HCT116 (cell line): ENCODE measurements at regions not wholly inside any gene's neighbourhood (a gene's known extent, or its start where the extent isn't known, plus 50 kb on each side); places are given as distances from the start of the nearest gene placed in this dataset.

ENCODE experiments used
- ATAC-seq: fragments of 200-7000 bp; cut with Tn5 transposase; 2 replicates; pipeline ENCODE4 v1.9.1; 2020; ENCODE audit warnings: mild to moderate bottlenecking, moderate library complexity
- BruUV-seq: library from RNA; stranded (reverse); fragments of 400-500 nt; replicated peaks from 2 replicates; lab custom pipeline; 2021; lab: Mats Ljungman, UMichigan
- CTCF ChIA-PET: fragments of 300-600 bp; sonication (Branson Sonifier 250); formaldehyde crosslinking; loops from one replicate; lab custom pipeline; 2021; ENCODE audit warnings: antibody characterized with exemption; lab: Charles Lee
- POLR2A ChIA-PET: fragments of 300-600, 350-600 bp; sonication (Branson Sonifier 250); formaldehyde crosslinking; loops from one replicate; lab custom pipeline; 2021; ENCODE audit warnings: antibody characterized with exemption; lab: Charles Lee
- RAD21 ChIA-PET, 2 experiments: fragments of 300-600 bp; sonication (Branson Sonifier 250); formaldehyde crosslinking; loops; one replicate each; lab custom pipeline; 2023; ENCODE audit warnings: low total read pairs in 2 of 2; ENCODE audit not compliant: uncharacterized antibody in 2 of 2, unreplicated experiment in 2 of 2, low non-redundant PET in 1 of 2; lab: Charles Lee
- DNase-seq: peaks from one replicate; pipeline ENCODE4 v3.0.0-alpha.2; 2010; ENCODE audit warnings: low read depth, low spot score
- H2AFZ ChIP-seq: fragments of 200-600 bp; shearing (Covaris generic), sonication (generic); 2 replicates; pipeline ENCODE4 v1.6.1; 2017; ENCODE audit warnings: low read depth, mixed run types, mixed read lengths, antibody characterized with exemption, low read length; ENCODE audit not compliant: poor library complexity, severe bottlenecking
- H3K27ac ChIP-seq: 2 replicates; pipeline ENCODE4 v1.5.1; 2012; ENCODE audit warnings: low read depth, low read length
- H3K27me3 ChIP-seq: fragments of 200-600 bp; sonication (generic); 2 replicates; pipeline ENCODE4 v1.6.1; 2016; ENCODE audit warnings: mixed run types, low read length, mixed read lengths; ENCODE audit not compliant: insufficient read depth
- H3K36me3 ChIP-seq, 2 experiments: fragments of 200-500 bp in 1 of 2; fragments of 200-600 bp in 1 of 2; sonication (Bioruptor generic) in 1 of 2; sonication (generic) in 1 of 2; 2 replicates each; pipeline versions ENCODE4 v1.5.1 to v1.6.1; 2014 to 2016; ENCODE audit warnings: low read length in 2 of 2, inconsistent platforms in 1 of 2, mixed read lengths in 1 of 2, mixed run types in 1 of 2; ENCODE audit not compliant: insufficient read depth in 2 of 2, control insufficient read depth in 1 of 2
- H3K4me1 ChIP-seq, 2 experiments: fragments of 200-600 bp in 1 of 2; sonication (generic) in 1 of 2; 2 replicates each; pipeline versions ENCODE4 v1.5.1 to v1.6.1; 2012 to 2017; ENCODE audit warnings: low read length in 2 of 2, inconsistent platforms in 1 of 2, mild to moderate bottlenecking in 1 of 2, mixed read lengths in 1 of 2, mixed run types in 1 of 2, moderate library complexity in 1 of 2; ENCODE audit not compliant: insufficient read depth in 2 of 2, control insufficient read depth in 1 of 2
- H3K4me2 ChIP-seq: fragments of 200-600 bp; sonication (generic); 2 replicates; pipeline ENCODE4 v1.6.1; 2017; ENCODE audit warnings: mixed run types, low read length, mixed read lengths
- H3K4me3 ChIP-seq, 2 experiments: fragments of 200-600 bp in 1 of 2; sonication (generic) in 1 of 2; replicated peaks in 1 of 2; 2 replicates each; pipeline ENCODE4 v1.5.1; 2011 to 2016; ENCODE audit warnings: low read length in 2 of 2, control low read depth in 1 of 2, low read depth in 1 of 2, mild to moderate bottlenecking in 1 of 2, mixed read lengths in 1 of 2, mixed run types in 1 of 2
- H3K79me2 ChIP-seq: fragments of 200-600 bp; sonication (generic); 2 replicates; pipeline ENCODE4 v1.6.1; 2017; ENCODE audit warnings: mild to moderate bottlenecking, mixed run types, low read length, moderate library complexity, mixed read lengths; ENCODE audit not compliant: insufficient read depth
- H3K9ac ChIP-seq: fragments of 200-600 bp; sonication (generic); 2 replicates; pipeline ENCODE4 v1.6.1; 2016; ENCODE audit warnings: low read length, mixed read lengths
- H3K9me2 ChIP-seq: fragments of 200-600 bp; sonication (generic), shearing (Covaris generic); 2 replicates; pipeline ENCODE4 v1.6.1; 2017; ENCODE audit warnings: mixed run types, mild to moderate bottlenecking, moderate library complexity; ENCODE audit not compliant: insufficient read depth
- H3K9me3 ChIP-seq, 2 experiments: fragments of 200-500 bp in 1 of 2; fragments of 200-600 bp in 1 of 2; sonication (Bioruptor generic) in 1 of 2; sonication (generic) in 1 of 2; 2 replicates each; pipeline ENCODE4 v1.6.1; 2014 to 2017; ENCODE audit warnings: low read length in 2 of 2, mixed read lengths in 2 of 2, inconsistent platforms in 1 of 2, low read depth in 1 of 2, mild to moderate bottlenecking in 1 of 2, mixed run types in 1 of 2, moderate library complexity in 1 of 2; ENCODE audit not compliant: control insufficient read depth in 1 of 2, insufficient read depth in 1 of 2
- H4K20me1 ChIP-seq: fragments of 200-600 bp; sonication (generic), shearing (Covaris generic); 2 replicates; pipeline ENCODE4 v1.6.1; 2017; ENCODE audit warnings: mixed run types, mild to moderate bottlenecking, moderate library complexity; ENCODE audit not compliant: insufficient read depth
- ATF3 ChIP-seq: IDR thresholded peaks from 2 replicates; pipeline ENCODE4 v1.6.1; 2012
- CEBPB ChIP-seq: IDR thresholded peaks from 2 replicates; pipeline ENCODE4 v1.6.1; 2012; ENCODE audit warnings: low read depth
- EGR1 ChIP-seq: IDR thresholded peaks from 2 replicates; pipeline ENCODE4 v1.6.1; 2012; ENCODE audit warnings: low read depth
- ELF1 ChIP-seq: IDR thresholded peaks from 2 replicates; pipeline ENCODE4 v1.6.1; 2012; ENCODE audit warnings: low read depth, borderline replicate concordance
- FOSL1 ChIP-seq: IDR thresholded peaks from 2 replicates; pipeline ENCODE4 v1.6.1; 2012; ENCODE audit warnings: low read depth
- JUND ChIP-seq: IDR thresholded peaks from 2 replicates; pipeline ENCODE4 v1.6.1; 2012
- POLR2AphosphoS5 ChIP-seq: IDR thresholded peaks from 2 replicates; pipeline ENCODE4 v1.6.1; 2011; ENCODE audit warnings: mild to moderate bottlenecking, low read depth, low read length, moderate library complexity
- RAD21 ChIP-seq: IDR thresholded peaks from 2 replicates; pipeline ENCODE4 v1.6.1; 2012; ENCODE audit warnings: low read depth, mild to moderate bottlenecking
- SIN3A ChIP-seq: IDR thresholded peaks from 2 replicates; pipeline ENCODE4 v1.6.1; 2012; ENCODE audit warnings: low read depth
- SP1 ChIP-seq: IDR thresholded peaks from 2 replicates; pipeline ENCODE4 v1.6.1; 2012; ENCODE audit warnings: low read depth
- SRF ChIP-seq: IDR thresholded peaks from 2 replicates; pipeline ENCODE4 v1.6.1; 2012; ENCODE audit warnings: low read depth
- TCF7L2 ChIP-seq: IDR thresholded peaks from 2 replicates; pipeline ENCODE4 v1.7.0; 2011; ENCODE audit warnings: borderline replicate concordance, inconsistent platforms; ENCODE audit not compliant: insufficient read depth, insufficient read length; ENCODE audit errors: extremely low read depth
- YY1 ChIP-seq: IDR thresholded peaks from 2 replicates; pipeline ENCODE4 v1.6.1; 2011; ENCODE audit warnings: low read length, low read depth, moderate library complexity, mild to moderate bottlenecking; ENCODE audit not compliant: insufficient replicate concordance; ENCODE audit errors: extremely low read depth
- ZBTB33 ChIP-seq: IDR thresholded peaks from 2 replicates; pipeline ENCODE4 v1.6.1; 2011; ENCODE audit warnings: mild to moderate bottlenecking, low read length, moderate library complexity; ENCODE audit not compliant: insufficient replicate concordance; ENCODE audit errors: extremely low read depth
- ZFX ChIP-seq: fragments of 450-650 bp; IDR thresholded peaks from 2 replicates; pipeline ENCODE4 v1.6.1; 2017
- ZNF274 ChIP-seq: fragments of 200-500 bp; sonication (Bioruptor generic); IDR thresholded peaks from 2 replicates; pipeline ENCODE4 v1.6.1; 2014; ENCODE audit warnings: mild to moderate bottlenecking, low read depth, low read length, inconsistent platforms
- intact Hi-C: fragments of 100-400 bp; cut with micrococcal nuclease; formaldehyde crosslinking; loops from 2 replicates; pipeline ENCODE4 v1.10.0; 2022

- no peaks in the 10 kb centered on the region for H3K79me2 ChIP-seq
- H3K9ac ChIP-seq: no peak overlapping the region
- intact Hi-C loops: loop anchor here (5.0 to 10.0 kb wide), 2 partner anchors 351 to 548 kb away; no protein-coding TSS in a partner anchor
- H4K20me1 ChIP-seq: no peaks in the 10 kb centered on the region
- H3K9me3 ChIP-seq: no peaks in the 10 kb centered on the region
- no peak overlapping the region for H3K4me3 ChIP-seq
- peaks cover 31% of the 10 kb centered on the region for H3K27me3 ChIP-seq
- H2AFZ ChIP-seq: no peak overlapping the region
- ChIA-PET RAD21 (no interaction called here), POLR2A (no interaction called here), CTCF (interaction anchor here (1.3 kb wide), 1 partner anchor 482 kb away, joined by 3 read pairs; no protein-coding TSS in a partner anchor)
- no TSS peak for BruUV-seq
- H3K4me2 ChIP-seq: no peak overlapping the region
- no peaks in the 10 kb centered on the region for H3K36me3 ChIP-seq
- TF ChIP-seq POLR2AphosphoS5: no peak
- TF ChIP-seq JUND: no peak
- no peak for TF ChIP-seq TCF7L2
- no peak for TF ChIP-seq RAD21
- TF ChIP-seq SRF: no peak
- no peak for TF ChIP-seq ATF3
- TF ChIP-seq SIN3A: no peak
- no peak for TF ChIP-seq SP1
- no peak for TF ChIP-seq ZNF274
- TF ChIP-seq, all 23 proteins: peak for 0
- no peak for ATAC-seq
- Histone ChIP-seq H3K27ac (no peak overlapping the region), H3K4me1 (peaks cover 0 to 11% of the 10 kb centered on the region in 2 experiments; a peak in 2 of 4 replicates), H3K9me2 (no peaks in the 10 kb centered on the region)
- DNase-seq: no peak
These were observed 304.1 kb upstream of the TNP1 start for GRCh38 chr2:217163987-217164386.

- Histone ChIP-seq H3K79me2 (no peaks in the 10 kb centered on the region), H3K4me3 (no peak overlapping the region), H3K27ac (no peak overlapping the region), H3K27me3 (peaks cover 28% of the 10 kb centered on the region), H3K36me3 (no peaks in the 10 kb centered on the region), H4K20me1 (no peaks in the 10 kb centered on the region), H2AFZ (no peak overlapping the region), H3K9ac (no peak overlapping the region), H3K4me2 (peak overlapping the region; percentile 21; the same call in 1 of the 2 replicates), H3K9me3 (no peaks in the 10 kb centered on the region), H3K9me2 (no peaks in the 10 kb centered on the region), H3K4me1 (peaks cover 0 to 11% of the 10 kb centered on the region in 2 experiments; a peak in 2 of 4 replicates)
- peak; percentile 43 for DNase-seq
- no TSS peak for BruUV-seq
- POLR2A ChIA-PET: no interaction called here
- TF ChIP-seq ZBTB33: no peak
- TF ChIP-seq ATF3: no peak
- no peak for TF ChIP-seq POLR2AphosphoS5
- no peak for TF ChIP-seq YY1
- TF ChIP-seq CEBPB: no peak
- TF ChIP-seq ZNF274: no peak
- peak; percentile 33; the same call in 1 of the 2 replicates for TF ChIP-seq EGR1
- no peak for TF ChIP-seq ZFX
- peak; percentile 35 for TF ChIP-seq JUND
- 0 out of 2 replicates have a peak, but pooled peaks have one; percentile 22 for TF ChIP-seq FOSL1
- TF ChIP-seq ELF1: no peak
- intact Hi-C loops: loop anchor here (5.0 to 10.0 kb wide), 2 partner anchors 352 to 550 kb away; no protein-coding TSS in a partner anchor
- ATAC-seq: peak; percentile 74
- RAD21 ChIA-PET: no interaction called here
- CTCF ChIA-PET: interaction anchor here (1.1 to 3.3 kb wide), 2 partner anchors 348 to 475 kb away, joined by 3 to 8 read pairs; no protein-coding TSS in a partner anchor
These were observed 302.7 kb upstream of the TNP1 start for GRCh38 chr2:217162533-217162932.
